Ovary (tissue), 7 donors: ENCODE measurements at regions not wholly inside any gene's neighbourhood (a gene's known extent, or its start where the extent isn't known, plus 50 kb on each side); places are given as distances from the start of the nearest gene placed in this dataset.

Experiments
- DNase-seq, 5 donors: peaks; one replicate each; pipeline ENCODE4 v3.0.0-alpha.2; 2019 to 2020
- H3K27ac ChIP-seq, 2 donors: fragments of 200-600 bp; one replicate each; pipeline versions ENCODE4 v1.5.1 to v1.8.0; 2019 to 2022
- H3K27me3 ChIP-seq: fragments of 200-600 bp; one replicate; pipeline ENCODE4 v1.8.0; 2022
- H3K36me3 ChIP-seq: fragments of 200-600 bp; sonication (generic); one replicate; pipeline ENCODE4 v1.5.1; 2019
- H3K4me1 ChIP-seq: one replicate; pipeline ENCODE4 v1.8.1; 2013; ENCODE audit warnings: mild to moderate bottlenecking, moderate library complexity; ENCODE audit not compliant: insufficient read depth
- H3K4me3 ChIP-seq: fragments of 200-600 bp; sonication (generic); one replicate; pipeline ENCODE4 v1.5.1; 2017
- H3K9me3 ChIP-seq, 2 donors: fragments of 200-600 bp in 1 of 2; sonication (generic) in 1 of 2; one replicate each; pipeline versions ENCODE4 v1.5.1 to v1.8.1; 2013 to 2019; ENCODE audit warnings: mild to moderate bottlenecking in 1 of 2, moderate library complexity in 1 of 2
- CTCF ChIP-seq, 3 donors: fragments of 450-650 bp in 2 of 3; fragments of 200-600 bp in 1 of 3; IDR thresholded peaks; one replicate each; pipeline versions ENCODE4 v1.5.1 to v1.8.0; 2016 to 2022; ENCODE audit warnings: antibody characterized with exemption in 3 of 3, mild to moderate bottlenecking in 1 of 3
- EP300 ChIP-seq: sonication (generic); formaldehyde crosslinking; IDR thresholded peaks from one replicate; pipeline ENCODE4 v1.6.1; 2017; ENCODE audit warnings: antibody characterized with exemption
- POLR2A ChIP-seq: fragments of 450-650 bp; IDR thresholded peaks from one replicate; pipeline ENCODE4 v1.6.1; 2017; ENCODE audit warnings: antibody characterized with exemption, mild to moderate bottlenecking, moderate library complexity
- WGBS, 3 donors: extraction: QIAGEN DNeasy Blood & Tissue Kit in 1 of 3; methylation state at CpG; one replicate each; pipeline versions ENCODE4 v1.1.5 to v1.1.7; 2013 to 2017; 5-methylcytosine and 5-hydroxymethylcytosine counted together
- intact Hi-C, 4 donors: fragments of 100-400 bp; cut with DNase I; formaldehyde crosslinking; loops; one replicate each; pipeline versions ENCODE4 v1.11.0 to v1.15.1; 2022 to 2023
- donor health status: DM: no; HTN: no; CAD: no; lungs with moderate emphysema.
- donor health status: DM: no; HTN: no; CAD: no.
- donor health status: Bipolar disorder and iron deficiency.
- donor health status: DM: no; HTN: no; CAD: no.
- donor health status: DM: yes; HTN: yes; CAD: no.

DNA sequence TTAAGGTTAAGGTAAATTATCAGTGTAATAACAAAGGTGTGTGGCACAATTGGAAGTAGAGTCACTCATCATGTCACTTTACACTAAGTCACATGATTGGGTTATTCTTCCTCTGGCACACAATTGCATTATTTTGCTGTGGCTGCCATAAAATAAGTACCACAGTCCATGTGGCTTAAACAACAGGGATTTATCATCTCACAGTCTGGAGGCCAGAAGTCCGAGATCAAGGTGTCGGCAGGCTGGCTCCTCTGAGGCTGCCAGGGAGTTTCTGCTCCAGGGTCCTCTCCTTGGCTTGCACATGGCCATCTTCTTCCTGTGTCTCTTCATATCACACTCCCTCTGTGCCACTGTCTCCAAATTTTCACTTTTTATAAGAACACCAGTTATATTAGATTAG is 421.2 kb downstream of the CMPK2 start:
- H3K9me3 ChIP-seq: no peaks in the 10 kb centered on the region
- H3K4me3 ChIP-seq: no peak overlapping the region
- H3K27me3 ChIP-seq: no peaks in the 10 kb centered on the region
- intact Hi-C loops: no loop called here
- 68 to 85% (median 76%) methylated on average over 2 of the region's 2 CpGs for WGBS, 3 donors
- no peaks in the 10 kb centered on the region for H3K4me1 ChIP-seq
- no peak for DNase-seq
- H3K27ac ChIP-seq: no peak overlapping the region
- no peak for TF ChIP-seq EP300
- TF ChIP-seq POLR2A: no peak
- no peak for TF ChIP-seq CTCF (IDR thresholded peaks at IDR 0.05)
- no peaks in the 10 kb centered on the region for H3K36me3 ChIP-seq

DNA sequence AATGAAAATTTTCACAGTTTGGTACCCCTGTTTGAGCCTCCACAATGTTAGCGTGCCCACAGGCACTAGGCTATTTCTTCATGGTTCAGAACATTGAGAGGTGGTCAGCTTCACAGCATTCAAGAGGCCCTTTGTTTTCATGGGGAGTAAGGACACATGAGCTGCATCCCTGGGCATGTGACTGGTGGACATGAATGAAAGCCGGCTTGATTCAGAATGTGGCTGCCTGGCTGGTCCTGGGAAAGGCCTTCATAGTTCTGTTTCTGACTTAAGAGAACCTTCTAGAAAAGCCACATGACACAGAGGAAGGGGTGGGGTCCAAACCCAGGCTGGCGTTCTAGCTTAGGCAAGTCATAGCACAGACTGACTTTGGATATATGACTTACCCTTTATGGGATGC is 420.6 kb downstream of the CMPK2 start:
- H3K4me3 ChIP-seq: no peak overlapping the region
- no peaks in the 10 kb centered on the region for H3K4me1 ChIP-seq
- H3K36me3 ChIP-seq: no peaks in the 10 kb centered on the region
- 92 to 97% (median 92%) methylated on average over 3 of the region's 3 CpGs for WGBS, 3 donors
- no peaks in the 10 kb centered on the region for H3K27me3 ChIP-seq
- H3K9me3 ChIP-seq: no peaks in the 10 kb centered on the region
- DNase-seq: no peak
- no peak overlapping the region for H3K27ac ChIP-seq
- no peak for TF ChIP-seq EP300
- TF ChIP-seq POLR2A: no peak
- TF ChIP-seq CTCF (IDR thresholded peaks at IDR 0.05): no peak
- intact Hi-C loops: no loop called here

- TF ChIP-seq EP300: no peak
- no peak for TF ChIP-seq POLR2A
- no peak for DNase-seq
- intact Hi-C loops: no loop called here
- no peak overlapping the region for H3K4me3 ChIP-seq
- H3K27ac ChIP-seq: no peak overlapping the region
- WGBS, 3 donors: 56 to 58% (median 57%) methylated on average over 3 of the region's 3 CpGs
- no peaks in the 10 kb centered on the region for H3K36me3 ChIP-seq
- H3K27me3 ChIP-seq: no peaks in the 10 kb centered on the region
- no peaks in the 10 kb centered on the region for H3K4me1 ChIP-seq
- H3K9me3 ChIP-seq: no peaks in the 10 kb centered on the region
Observed at GRCh38 chr2:6446938-6447608, 418.6 kb downstream of the CMPK2 start.

GRCh38 chr2:6448893-6449292 is 416.8 kb downstream of the CMPK2 start:
- Histone ChIP-seq H3K36me3 (no peaks in the 10 kb centered on the region), H3K4me3 (no peak overlapping the region), H3K27me3 (no peaks in the 10 kb centered on the region), H3K9me3 (no peaks in the 10 kb centered on the region), H3K27ac (no peak overlapping the region), H3K4me1 (no peaks in the 10 kb centered on the region)
- TF ChIP-seq CTCF (IDR thresholded peaks at IDR 0.05): no peak
- TF ChIP-seq POLR2A: no peak
- no peak for TF ChIP-seq EP300
- 79 to 84% (median 83%) methylated on average over 7 of the region's 7 CpGs for WGBS, 3 donors
- intact Hi-C loops: no loop called here
- no peak for DNase-seq

DNA sequence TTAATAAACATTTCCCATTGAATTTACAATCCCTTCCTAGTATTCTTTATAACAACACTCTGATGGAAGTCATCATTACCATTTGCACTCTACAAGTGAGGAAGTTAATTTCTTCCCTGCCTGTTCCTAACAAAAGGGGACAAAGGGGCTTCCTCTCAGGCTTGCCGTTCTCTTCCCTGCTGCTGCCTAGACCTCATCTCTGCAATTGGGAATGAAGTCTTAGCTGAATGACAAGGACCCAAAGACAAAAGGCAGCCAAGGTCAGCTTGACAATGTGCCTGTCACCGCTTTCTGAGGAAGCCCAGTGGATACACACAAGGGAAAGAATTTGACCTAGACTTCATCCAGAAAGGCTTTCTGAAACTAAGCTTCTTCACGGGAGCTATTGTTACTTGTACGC is 416.4 kb downstream of the CMPK2 start:
- Histone ChIP-seq H3K36me3 (no peaks in the 10 kb centered on the region), H3K27ac (no peak overlapping the region), H3K4me1 (no peaks in the 10 kb centered on the region), H3K4me3 (no peak overlapping the region), H3K27me3 (no peaks in the 10 kb centered on the region), H3K9me3 (no peaks in the 10 kb centered on the region)
- intact Hi-C loops: no loop called here
- WGBS, 3 donors: 77 to 87% (median 81%) methylated on average over 4 of the region's 4 CpGs
- no peak for DNase-seq
- TF ChIP-seq EP300 (no peak), POLR2A (no peak), CTCF (IDR thresholded peaks at IDR 0.05) (no peak)
